ENCODE measurements at regions not wholly inside any gene's neighbourhood (a gene's known extent, or its start where the extent isn't known, plus 50 kb on each side); places are given as distances from the start of the nearest gene placed in this dataset.

GRCh38 chr15:27619204-27619603, 479.9 kb downstream of the OCA2 start:
- DNase-seq (ENCODE audit: low spot score), result no peak

GRCh38 chr15:27617013-27617412, 482.1 kb downstream of the OCA2 start:
- DNase-seq (ENCODE audit: low spot score), result no peak

- DNase-seq (ENCODE audit: low spot score), result no peak
Measured at GRCh38 chr15:27608248-27608647, 490.9 kb downstream of the OCA2 start.

GRCh38 chr15:27601239-27601960, 497.7 kb downstream of the OCA2 start:
- DNase-seq (ENCODE audit: low spot score), result no peak

- no peak for DNase-seq (ENCODE audit: low spot score)
Measured at GRCh38 chr15:27599034-27599433, 500.1 kb downstream of the OCA2 start.

- no peak for DNase-seq (ENCODE audit: low spot score)
Measured at GRCh38 chr15:27598251-27599009, 500.7 kb downstream of the OCA2 start.

- no peak for DNase-seq (ENCODE audit: low spot score)
Measured at GRCh38 chr15:27595211-27595610, 503.9 kb downstream of the OCA2 start.

- DNase-seq (ENCODE audit: low spot score), result no peak
Measured at GRCh38 chr15:27592036-27592760, 506.9 kb downstream of the OCA2 start.
